Stomach (tissue), 8 donors: ENCODE measurements at regions not wholly inside any gene's neighbourhood (a gene's known extent, or its start where the extent isn't known, plus 50 kb on each side); places are given as distances from the start of the nearest gene placed in this dataset.

ENCODE experiments used
- DNase-seq, 2 donors: peaks; one replicate each; pipeline versions ENCODE4 v3.0.0 to v3.0.0-alpha.2; 2013 to 2019
- H3K27ac ChIP-seq, 5 donors: fragments of 200-600 bp in 4 of 5; sonication (generic) in 4 of 5; one replicate each; pipeline ENCODE4 v1.5.1; 2013 to 2019; ENCODE audit warnings: mild to moderate bottlenecking in 1 of 5, moderate library complexity in 1 of 5
- H3K27me3 ChIP-seq, 3 donors: fragments of 200-600 bp; sonication (generic); one replicate each; pipeline ENCODE4 v1.5.1; 2017 to 2019; ENCODE audit warnings: mixed run types in 1 of 3
- H3K36me3 ChIP-seq, 4 donors: fragments of 200-600 bp; sonication (generic); 1 replicate in 3 of 4; 2 replicates in 1 of 4; pipeline ENCODE4 v1.5.1; 2016 to 2019
- H3K4me1 ChIP-seq, 4 donors: fragments of 200-600 bp; sonication (generic); one replicate each; pipeline ENCODE4 v1.5.1; 2016 to 2019
- H3K4me3 ChIP-seq, 4 donors: fragments of 200-600 bp; sonication (generic) in 3 of 4; one replicate each; pipeline ENCODE4 v1.5.1; 2016 to 2019; ENCODE audit warnings: mild to moderate bottlenecking in 1 of 4
- H3K9me3 ChIP-seq, 4 donors: fragments of 200-600 bp; sonication (generic); one replicate each; pipeline ENCODE4 v1.5.1; 2016 to 2019
- CTCF ChIP-seq, 7 experiments: fragments of 450-650 bp in 4 of 7; fragments of 200-600 bp in 3 of 7; sonication (generic) in 3 of 7; IDR thresholded peaks; one replicate each; pipeline ENCODE4 v1.5.1; 2016 to 2019; ENCODE audit warnings: antibody characterized with exemption in 7 of 7, control low read depth in 2 of 7, mild to moderate bottlenecking in 1 of 7
- EP300 ChIP-seq: sonication (generic); formaldehyde crosslinking; IDR thresholded peaks from one replicate; pipeline ENCODE4 v1.6.1; 2017; ENCODE audit warnings: antibody characterized with exemption
- POLR2A ChIP-seq, 4 donors: fragments of 450-650 bp; IDR thresholded peaks; one replicate each; pipeline ENCODE4 v1.6.1; 2016; ENCODE audit warnings: antibody characterized with exemption in 4 of 4, control low read depth in 2 of 4, mild to moderate bottlenecking in 1 of 4, moderate library complexity in 1 of 4
- POLR2AphosphoS5 ChIP-seq, 3 donors: sonication (generic); formaldehyde crosslinking; IDR thresholded peaks; one replicate each; pipeline ENCODE4 v1.6.1; 2016; ENCODE audit warnings: antibody characterized with exemption in 3 of 3
- WGBS, 5 donors: extraction: QIAGEN DNeasy Blood & Tissue Kit in 3 of 5; methylation state at CpG; one replicate each; pipeline versions ENCODE4 v1.1.5 to v1.1.7; 2013 to 2018; 5-methylcytosine and 5-hydroxymethylcytosine counted together
- intact Hi-C: fragments of 100-400 bp; cut with DNase I; formaldehyde crosslinking; loops from one replicate; pipeline ENCODE4 v1.15.1; 2023; ENCODE audit warnings: low total_unique reads
- donor health status: healthy with polysubstance abuse.
- donor health status: Bipolar disorder and iron deficiency.
- donor health status: healthy.

GRCh38 chr2:238518821-238519186 is 92.1 kb downstream of the ASB1 start:
- H3K27ac ChIP-seq = no peak overlapping the region
- peaks cover 0 to 5% (median 0%) of the 10 kb centered on the region in 3 donors for H3K27me3 ChIP-seq
- no peak overlapping the region for H3K4me3 ChIP-seq
- 44 to 67% (median 48%) methylated on average over 7 of the region's 7 CpGs for WGBS, 5 donors
- intact Hi-C loops = no loop called here
- no peaks in the 10 kb centered on the region for H3K36me3 ChIP-seq
- no peak for TF ChIP-seq CTCF (IDR thresholded peaks at IDR 0.05)
- no peak for TF ChIP-seq POLR2A (IDR thresholded peaks at IDR 0.05)
- no peak for TF ChIP-seq POLR2AphosphoS5 (IDR thresholded peaks at IDR 0.05)
- TF ChIP-seq EP300 = no peak
- no peak for DNase-seq
- H3K9me3 ChIP-seq = peaks cover 0 to 34% (median 17%) of the 10 kb centered on the region in 4 donors
- peaks cover 0 to 10% (median 0%) of the 10 kb centered on the region in 4 donors for H3K4me1 ChIP-seq

- Histone ChIP-seq H3K4me1 (peaks cover 0 to 12% (median 0%) of the 10 kb centered on the region in 4 donors), H3K27ac (no peak overlapping the region), H3K36me3 (no peaks in the 10 kb centered on the region), H3K4me3 (no peak overlapping the region), H3K9me3 (peaks cover 0 to 34% (median 17%) of the 10 kb centered on the region in 4 donors), H3K27me3 (peaks cover 0 to 10% (median 0%) of the 10 kb centered on the region in 3 donors)
- 88 to 94% (median 92%) methylated on average over 1 of the region's 1 CpG for WGBS, 5 donors
- DNase-seq = no peak
- intact Hi-C loops = no loop called here
- TF ChIP-seq POLR2AphosphoS5 (IDR thresholded peaks at IDR 0.05) = no peak
- no peak for TF ChIP-seq EP300
- no peak for TF ChIP-seq POLR2A (IDR thresholded peaks at IDR 0.05)
- no peak for TF ChIP-seq CTCF (IDR thresholded peaks at IDR 0.05)
Measured at GRCh38 chr2:238520359-238520886, 93.7 kb downstream of the ASB1 start.

GRCh38 chr2:238521002-238521401 is 94.3 kb downstream of the ASB1 start:
- DNase-seq = no peak
- Histone ChIP-seq H3K4me3 (no peak overlapping the region), H3K9me3 (peaks cover 0 to 34% (median 16%) of the 10 kb centered on the region in 4 donors), H3K27me3 (peaks cover 0 to 10% (median 0%) of the 10 kb centered on the region in 3 donors), H3K4me1 (peaks cover 0 to 12% (median 0%) of the 10 kb centered on the region in 4 donors), H3K27ac (no peak overlapping the region), H3K36me3 (no peaks in the 10 kb centered on the region)
- intact Hi-C loops = no loop called here
- 97 to 100% (median 97%) methylated on average over 2 of the region's 2 CpGs for WGBS, 5 donors
- TF ChIP-seq POLR2A (IDR thresholded peaks at IDR 0.05) (no peak), POLR2AphosphoS5 (IDR thresholded peaks at IDR 0.05) (no peak), EP300 (no peak), CTCF (IDR thresholded peaks at IDR 0.05) (no peak)

GRCh38 chr2:238521870-238522269 is 95.1 kb downstream of the ASB1 start:
- peaks cover 0 to 12% (median 0%) of the 10 kb centered on the region in 4 donors for H3K4me1 ChIP-seq
- 87 to 93% (median 90%) methylated on average over 8 of the region's 8 CpGs for WGBS, 5 donors
- intact Hi-C loops = no loop called here
- H3K27me3 ChIP-seq = peaks cover 0 to 10% (median 0%) of the 10 kb centered on the region in 3 donors
- H3K27ac ChIP-seq = no peak overlapping the region
- no peak overlapping the region for H3K4me3 ChIP-seq
- DNase-seq = no peak
- TF ChIP-seq EP300 = no peak
- TF ChIP-seq CTCF (IDR thresholded peaks at IDR 0.05) = no peak
- TF ChIP-seq POLR2AphosphoS5 (IDR thresholded peaks at IDR 0.05) = no peak
- no peak for TF ChIP-seq POLR2A (IDR thresholded peaks at IDR 0.05)
- no peaks in the 10 kb centered on the region for H3K36me3 ChIP-seq
- peaks cover 0 to 25% (median 8%) of the 10 kb centered on the region in 4 donors for H3K9me3 ChIP-seq
